ENCODE measurements at regions not wholly inside any gene's neighbourhood (a gene's known extent, or its start where the extent isn't known, plus 50 kb on each side); places are given as distances from the start of the nearest gene placed in this dataset.
A peak's percentile ranks its signal among the peaks of the same experiment; 100 is the strongest.

DNA sequence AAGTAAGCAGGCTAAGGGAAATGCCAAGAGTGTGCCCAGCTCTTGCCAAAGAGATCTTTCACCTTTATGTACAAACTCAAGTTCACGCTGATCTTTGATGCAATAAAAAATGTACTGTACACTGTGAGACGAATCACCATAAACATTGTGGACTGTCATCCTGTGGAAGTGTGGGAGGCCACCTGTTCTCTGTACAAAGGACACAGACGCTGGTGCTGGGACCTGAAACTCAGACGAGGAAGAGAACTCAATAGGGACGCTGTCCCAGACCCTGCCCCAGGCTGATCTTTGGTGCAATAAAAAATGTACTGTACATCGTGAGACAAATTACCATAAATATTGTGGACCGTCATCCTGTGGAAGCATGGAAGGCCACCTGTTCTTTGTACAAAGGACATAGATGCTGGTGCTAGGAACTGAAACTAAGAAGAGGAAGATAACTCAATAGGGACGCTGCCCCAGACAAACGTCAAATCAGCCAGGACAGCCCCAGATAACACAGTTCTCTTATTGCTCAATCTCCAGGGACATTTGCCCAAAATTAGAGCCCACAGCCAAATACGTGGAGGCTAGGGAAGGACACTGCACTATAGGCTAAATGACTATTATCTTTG, 312.7 kb upstream of the SGK1 start:
- Mint-ChIP-seq H3K9me3 (ENCODE audit: unreplicated experiment) (no peaks in the 10 kb centered on the region), H3K27ac (ENCODE audit: low read depth, unreplicated experiment) (no peak overlapping the region), H3K36me3 (ENCODE audit: insufficient read depth, unreplicated experiment) (no peaks in the 10 kb centered on the region), H3K4me3 (ENCODE audit: unreplicated experiment) (no peak overlapping the region), H3K27me3 (ENCODE audit: insufficient read depth, unreplicated experiment) (no peaks in the 10 kb centered on the region), H3K4me1 (ENCODE audit: insufficient read depth, unreplicated experiment) (peaks cover 28% of the 10 kb centered on the region)
- intact Hi-C loops (cut with micrococcal nuclease) = no loop called here
- TF ChIP-seq, protein P1, sequence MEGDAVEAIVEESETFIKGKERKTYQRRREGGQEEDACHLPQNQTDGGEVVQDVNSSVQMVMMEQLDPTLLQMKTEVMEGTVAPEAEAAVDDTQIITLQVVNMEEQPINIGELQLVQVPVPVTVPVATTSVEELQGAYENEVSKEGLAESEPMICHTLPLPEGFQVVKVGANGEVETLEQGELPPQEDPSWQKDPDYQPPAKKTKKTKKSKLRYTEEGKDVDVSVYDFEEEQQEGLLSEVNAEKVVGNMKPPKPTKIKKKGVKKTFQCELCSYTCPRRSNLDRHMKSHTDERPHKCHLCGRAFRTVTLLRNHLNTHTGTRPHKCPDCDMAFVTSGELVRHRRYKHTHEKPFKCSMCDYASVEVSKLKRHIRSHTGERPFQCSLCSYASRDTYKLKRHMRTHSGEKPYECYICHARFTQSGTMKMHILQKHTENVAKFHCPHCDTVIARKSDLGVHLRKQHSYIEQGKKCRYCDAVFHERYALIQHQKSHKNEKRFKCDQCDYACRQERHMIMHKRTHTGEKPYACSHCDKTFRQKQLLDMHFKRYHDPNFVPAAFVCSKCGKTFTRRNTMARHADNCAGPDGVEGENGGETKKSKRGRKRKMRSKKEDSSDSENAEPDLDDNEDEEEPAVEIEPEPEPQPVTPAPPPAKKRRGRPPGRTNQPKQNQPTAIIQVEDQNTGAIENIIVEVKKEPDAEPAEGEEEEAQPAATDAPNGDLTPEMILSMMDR (IDR thresholded peaks at IDR 0.05; ENCODE audit: unreplicated experiment) = no peak
- ChIA-PET CTCF (interaction anchor here (1.4 kb wide), 1 partner anchor 459 kb away, joined by 4 read pairs; no protein-coding TSS in a partner anchor), POLR2A (interaction anchor here (0.6 to 1.6 kb wide), 3 partner anchors 9 to 336 kb away, joined by 3 to 4 read pairs (median 3); no protein-coding TSS in a partner anchor)
- DNase-seq (ENCODE audit: unreplicated experiment) = peak; percentile 27
- no TSS peak for BruUV-seq (replicated peaks)

DNA sequence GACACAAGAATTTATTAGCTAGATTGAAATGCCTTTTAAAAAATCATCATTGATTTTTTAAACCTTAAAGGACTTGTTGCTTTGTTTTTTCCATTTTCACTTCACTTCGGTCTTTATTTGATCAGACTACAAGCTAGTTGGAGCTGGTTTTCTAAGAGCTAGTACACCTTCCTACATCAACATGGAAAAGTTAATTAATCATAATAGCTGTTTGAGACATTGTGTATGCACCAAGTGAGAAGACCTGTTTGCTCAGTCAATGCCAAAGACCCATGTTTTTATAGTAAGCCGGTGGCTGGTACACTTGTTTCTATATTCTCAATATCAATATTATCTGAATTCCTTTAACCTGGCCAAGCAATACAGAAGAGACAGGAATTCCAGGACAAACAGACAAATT, 310.2 kb upstream of the SGK1 start:
- BruUV-seq (replicated peaks) = no TSS peak
- CTCF ChIA-PET = interaction anchor here (0.6 to 1.0 kb wide), 6 partner anchors 12 to 532 kb away, joined by 3 to 4 read pairs (median 4); no protein-coding TSS in a partner anchor
- intact Hi-C loops (cut with micrococcal nuclease) = no loop called here

DNA sequence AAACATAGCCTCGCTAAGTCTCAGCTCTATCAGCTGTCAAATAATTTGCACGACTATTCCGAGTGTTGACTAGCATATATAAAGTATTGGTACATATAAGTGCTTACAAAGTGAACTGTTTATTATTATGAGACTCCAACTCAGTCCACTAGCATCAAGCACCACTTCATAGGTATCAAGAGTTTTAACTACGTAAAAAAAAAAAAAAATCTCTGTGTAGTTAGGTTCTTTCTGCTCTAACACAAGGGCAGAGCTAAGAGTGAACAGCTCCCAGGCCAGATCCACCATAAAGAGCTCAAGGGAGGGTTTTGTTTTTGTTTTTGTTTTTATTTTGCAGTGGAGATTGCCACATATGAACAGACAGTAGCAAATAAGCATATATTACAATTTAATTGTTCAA, 309.8 kb upstream of the SGK1 start:
- Mint-ChIP-seq H3K36me3 (ENCODE audit: insufficient read depth, unreplicated experiment) (peaks cover 6% of the 10 kb centered on the region), H3K27ac (ENCODE audit: low read depth, unreplicated experiment) (no peak overlapping the region), H3K27me3 (ENCODE audit: insufficient read depth, unreplicated experiment) (no peaks in the 10 kb centered on the region), H3K4me3 (ENCODE audit: unreplicated experiment) (no peak overlapping the region), H3K9me3 (ENCODE audit: unreplicated experiment) (no peaks in the 10 kb centered on the region), H3K4me1 (ENCODE audit: insufficient read depth, unreplicated experiment) (peaks cover 51% of the 10 kb centered on the region)
- TF ChIP-seq, protein P1 (IDR thresholded peaks at IDR 0.05; ENCODE audit: unreplicated experiment) = no peak
- DNase-seq (ENCODE audit: unreplicated experiment) = no peak
- intact Hi-C loops (cut with micrococcal nuclease) = no loop called here
- CTCF ChIA-PET = interaction anchor here (0.6 to 0.9 kb wide), 5 partner anchors 163 to 531 kb away, joined by 3 to 4 read pairs (median 4); no protein-coding TSS in a partner anchor
- BruUV-seq (replicated peaks) = no TSS peak
- POLR2A ChIA-PET = interaction anchor here (0.6 to 1.6 kb wide), 5 partner anchors 10 to 38 kb away, joined by 3 to 6 read pairs (median 4); no protein-coding TSS in a partner anchor

More for the DNA sequence above, 310.2 kb upstream of the SGK1 start:
- H3K27me3 Mint-ChIP-seq (ENCODE audit: insufficient read depth, unreplicated experiment) = no peaks in the 10 kb centered on the region
- no peak for DNase-seq (ENCODE audit: unreplicated experiment)
- H3K27ac Mint-ChIP-seq (ENCODE audit: low read depth, unreplicated experiment) = no peak overlapping the region
- H3K4me1 Mint-ChIP-seq (ENCODE audit: insufficient read depth, unreplicated experiment) = peaks cover 46% of the 10 kb centered on the region
- POLR2A ChIA-PET = interaction anchor here (0.6 to 1.6 kb wide), 6 partner anchors 9 to 38 kb away, joined by 3 to 6 read pairs (median 4); no protein-coding TSS in a partner anchor
- H3K36me3 Mint-ChIP-seq (ENCODE audit: insufficient read depth, unreplicated experiment) = peaks cover 6% of the 10 kb centered on the region
- TF ChIP-seq, protein P1 (IDR thresholded peaks at IDR 0.05; ENCODE audit: unreplicated experiment) = no peak
- H3K9me3 Mint-ChIP-seq (ENCODE audit: unreplicated experiment) = no peaks in the 10 kb centered on the region
- H3K4me3 Mint-ChIP-seq (ENCODE audit: unreplicated experiment) = no peak overlapping the region

DNA sequence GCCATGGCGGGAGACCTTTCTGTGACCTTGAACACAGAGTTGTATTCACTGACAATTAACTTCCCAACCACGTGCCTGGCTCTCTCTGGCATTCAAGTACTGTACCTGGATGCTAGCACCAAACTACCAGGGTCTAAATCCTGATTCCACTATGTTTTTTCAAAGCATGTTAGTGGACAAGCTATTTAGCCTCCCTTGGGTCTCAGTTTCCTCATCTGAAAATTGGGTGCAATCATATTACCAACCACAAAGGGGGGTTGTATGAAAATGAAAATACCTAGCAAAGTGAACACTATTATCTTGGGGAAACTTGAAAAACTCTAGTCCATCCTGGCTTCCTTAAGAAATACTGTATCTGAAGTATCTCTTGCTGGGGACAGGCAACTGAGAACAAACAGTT, 308.7 kb upstream of the SGK1 start:
- TF ChIP-seq, protein P1 (IDR thresholded peaks at IDR 0.05; ENCODE audit: unreplicated experiment) = no peak
- no peaks in the 10 kb centered on the region for H3K9me3 Mint-ChIP-seq (ENCODE audit: unreplicated experiment)
- H3K27me3 Mint-ChIP-seq (ENCODE audit: insufficient read depth, unreplicated experiment) = no peaks in the 10 kb centered on the region
- no TSS peak for BruUV-seq (replicated peaks)
- no peak for DNase-seq (ENCODE audit: unreplicated experiment)
- intact Hi-C loops (cut with micrococcal nuclease) = no loop called here
- POLR2A ChIA-PET = no interaction called here
- peaks cover 59% of the 10 kb centered on the region for H3K4me1 Mint-ChIP-seq (ENCODE audit: insufficient read depth, unreplicated experiment)
- no peak overlapping the region for H3K4me3 Mint-ChIP-seq (ENCODE audit: unreplicated experiment)
- H3K27ac Mint-ChIP-seq (ENCODE audit: low read depth, unreplicated experiment) = no peak overlapping the region
- CTCF ChIA-PET = no interaction called here
- H3K36me3 Mint-ChIP-seq (ENCODE audit: insufficient read depth, unreplicated experiment) = peaks cover 6% of the 10 kb centered on the region

All from MCF 10A (cell line).